NB4 (cell line): ENCODE measurements at regions not wholly inside any gene's neighbourhood (a gene's known extent, or its start where the extent isn't known, plus 50 kb on each side); places are given as distances from the start of the nearest gene placed in this dataset.

Source experiments
- CTCF ChIP-seq: IDR thresholded peaks from one replicate; pipeline ENCODE4 v1.5.1; 2012; ENCODE audit warnings: low read depth, low read length
- MAX ChIP-seq: IDR thresholded peaks from 2 replicates; pipeline ENCODE4 v1.6.1; 2011; ENCODE audit warnings: low read depth, low read length
- MYC ChIP-seq: IDR thresholded peaks from 2 replicates; pipeline ENCODE4 v1.6.1; 2011; ENCODE audit warnings: low read depth, low read length
- POLR2A ChIP-seq: IDR thresholded peaks from 2 replicates; pipeline ENCODE4 v1.6.1; 2011; ENCODE audit warnings: mild to moderate bottlenecking; ENCODE audit not compliant: insufficient read length; ENCODE audit errors: extremely low read depth

GRCh38 chr2:207228402-207228801 is 62.7 kb upstream of the KLF7 start:
- no peak for TF ChIP-seq POLR2A
- no peak for TF ChIP-seq CTCF
- no peak for TF ChIP-seq MAX
- TF ChIP-seq MYC = no peak
